Progenitor cell of endocrine pancreas (in vitro differentiated cells): ENCODE measurements at regions not wholly inside any gene's neighbourhood (a gene's known extent, or its start where the extent isn't known, plus 50 kb on each side); places are given as distances from the start of the nearest gene placed in this dataset.

ENCODE experiments used
- DNase-seq: peaks from one replicate; pipeline ENCODE4 v3.0.0; 2021; ENCODE audit warnings: low spot score; ENCODE audit not compliant: unreplicated experiment
- H3K27ac Mint-ChIP-seq: 2 replicates; pipeline ENCODE4 v1.8.0; 2021; ENCODE audit warnings: mild to moderate bottlenecking, moderate library complexity, mixed read lengths
- H3K27me3 Mint-ChIP-seq: 2 replicates; pipeline ENCODE4 v1.8.0; 2021; ENCODE audit warnings: mixed read lengths
- H3K36me3 Mint-ChIP-seq: 2 replicates; pipeline ENCODE4 v1.8.0; 2022; ENCODE audit warnings: mixed read lengths; ENCODE audit not compliant: insufficient read depth
- H3K4me1 Mint-ChIP-seq: 2 replicates; pipeline ENCODE4 v1.8.0; 2021; ENCODE audit warnings: low read depth, mixed read lengths
- H3K4me3 Mint-ChIP-seq: 2 replicates; pipeline ENCODE4 v1.8.0; 2021; ENCODE audit warnings: low read depth, mild to moderate bottlenecking, moderate library complexity, mixed read lengths
- H3K9me3 Mint-ChIP-seq: 2 replicates; pipeline ENCODE4 v1.8.0; 2021; ENCODE audit warnings: low read depth, mixed read lengths
- CTCF ChIP-seq: fragments of 200-600 bp; sonication (generic); IDR thresholded peaks from one replicate; pipeline ENCODE4 v1.5.0; 2021; ENCODE audit warnings: antibody characterized with exemption, mild to moderate bottlenecking; ENCODE audit not compliant: unreplicated experiment

DNA sequence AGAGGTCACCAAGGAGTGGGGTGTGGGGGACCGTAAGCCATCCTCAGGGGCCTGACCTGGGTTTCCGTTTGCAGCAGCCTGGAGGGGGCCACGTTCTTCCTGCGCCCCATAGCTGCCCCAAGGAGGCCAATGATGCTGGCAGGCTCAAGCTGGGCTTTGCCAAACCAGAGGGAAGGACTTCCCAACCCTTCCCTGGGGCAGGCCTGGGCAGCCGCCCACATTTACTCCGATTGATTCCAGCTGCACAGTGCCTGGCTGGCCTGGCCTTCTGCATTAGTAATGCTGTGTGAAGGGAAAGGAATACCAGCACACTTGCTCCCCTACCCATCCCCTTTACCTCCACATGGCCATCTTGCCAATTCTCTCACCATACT lies 360.6 kb upstream of the SLC14A2 start:
- H3K27me3 Mint-ChIP-seq = peaks cover 11% of the 10 kb centered on the region
- TF ChIP-seq CTCF = no peak

GRCh38 chr18:45255197-45255890 lies 359.9 kb upstream of the SLC14A2 start:
- Mint-ChIP-seq H3K36me3 (no peaks in the 10 kb centered on the region), H3K4me1 (peaks cover 3% of the 10 kb centered on the region), H3K4me3 (no peak overlapping the region), H3K9me3 (no peaks in the 10 kb centered on the region), H3K27ac (no peak overlapping the region), H3K27me3 (peaks cover 13% of the 10 kb centered on the region)
- no peak for DNase-seq
- no peak for TF ChIP-seq CTCF

More for the DNA sequence above, 360.6 kb upstream of the SLC14A2 start:
- Mint-ChIP-seq H3K9me3 (no peaks in the 10 kb centered on the region), H3K36me3 (no peaks in the 10 kb centered on the region), H3K4me1 (peaks cover 3% of the 10 kb centered on the region), H3K4me3 (no peak overlapping the region), H3K27ac (no peak overlapping the region)
- no peak for DNase-seq

GRCh38 chr18:45260125-45260524 lies 355.2 kb upstream of the SLC14A2 start:
- no peak for TF ChIP-seq CTCF
- Mint-ChIP-seq H3K4me1 (peaks cover 1% of the 10 kb centered on the region), H3K27me3 (peaks cover 6% of the 10 kb centered on the region), H3K4me3 (no peak overlapping the region), H3K9me3 (no peaks in the 10 kb centered on the region), H3K36me3 (no peaks in the 10 kb centered on the region), H3K27ac (no peak overlapping the region)
- DNase-seq = no peak

- no peak for DNase-seq
- H3K27me3 Mint-ChIP-seq = peaks cover 5% of the 10 kb centered on the region
- no peaks in the 10 kb centered on the region for H3K9me3 Mint-ChIP-seq
- H3K27ac Mint-ChIP-seq = no peak overlapping the region
- TF ChIP-seq CTCF = no peak
- no peaks in the 10 kb centered on the region for H3K4me1 Mint-ChIP-seq
- H3K36me3 Mint-ChIP-seq = no peaks in the 10 kb centered on the region
- no peak overlapping the region for H3K4me3 Mint-ChIP-seq
These were observed 349.3 kb upstream of the SLC14A2 start for GRCh38 chr18:45266023-45266422.

- H3K9me3 Mint-ChIP-seq = peaks cover 7% of the 10 kb centered on the region
- no peak for DNase-seq
- H3K36me3 Mint-ChIP-seq = no peaks in the 10 kb centered on the region
- no peaks in the 10 kb centered on the region for H3K4me1 Mint-ChIP-seq
- no peak overlapping the region for H3K27ac Mint-ChIP-seq
- H3K4me3 Mint-ChIP-seq = no peak overlapping the region
- peaks cover 5% of the 10 kb centered on the region for H3K27me3 Mint-ChIP-seq
- no peak for TF ChIP-seq CTCF
These were observed 347.7 kb upstream of the SLC14A2 start for GRCh38 chr18:45267622-45268021.
